Astrocyte of the cerebellum (primary cell): ENCODE measurements at regions not wholly inside any gene's neighbourhood (a gene's known extent, or its start where the extent isn't known, plus 50 kb on each side); places are given as distances from the start of the nearest gene placed in this dataset.

Experiments
- DNase-seq: peaks from one replicate; pipeline ENCODE4 v3.0.0-alpha.2; 2011; ENCODE audit warnings: low read depth
- H3K4me3 ChIP-seq: 2 replicates; pipeline ENCODE4 v1.5.1; 2011; ENCODE audit warnings: mild to moderate bottlenecking, low read depth, low read length, moderate library complexity
- CTCF ChIP-seq: IDR thresholded peaks from 2 replicates; pipeline ENCODE4 v1.5.1; 2012; ENCODE audit warnings: low read length, low read depth, moderate library complexity, mild to moderate bottlenecking; ENCODE audit errors: missing control alignments
- in situ Hi-C: cut with HindIII; loops from 2 replicates; pipeline ENCODE4 v1.10.0; 2017; ENCODE audit warnings: low sequenced_read_pairs

GRCh38 chr1:81160696-81161095 lies 640.0 kb upstream of the ADGRL2 start:
- H3K4me3 ChIP-seq, result no peak overlapping the region
- no peak for TF ChIP-seq CTCF
- in situ Hi-C loops, result no loop called here
- no peak for DNase-seq

GRCh38 chr1:81158592-81158991 lies 642.1 kb upstream of the ADGRL2 start:
- DNase-seq, result no peak

DNA sequence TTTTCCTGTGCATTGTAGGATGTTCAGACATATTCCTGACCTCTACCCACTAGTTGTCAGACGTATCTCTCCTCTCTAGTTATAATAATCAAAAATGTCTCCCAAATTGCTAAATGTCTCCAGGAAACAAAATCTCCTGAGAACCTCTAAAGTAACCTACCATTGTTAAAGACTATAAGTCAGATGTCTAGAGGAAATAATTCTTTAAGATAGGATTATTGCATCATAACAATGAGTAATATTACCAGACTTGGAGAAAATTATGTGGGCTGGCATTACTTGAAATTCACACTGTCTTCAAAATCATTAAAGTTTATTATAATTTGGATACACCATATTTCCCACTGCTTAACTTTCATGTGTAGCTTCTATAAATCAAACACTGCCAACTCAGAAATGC lies 643.0 kb upstream of the ADGRL2 start:
- no peak overlapping the region for H3K4me3 ChIP-seq
- no peak for DNase-seq
- TF ChIP-seq CTCF, result no peak
- in situ Hi-C loops, result no loop called here

More at GRCh38 chr1:81158592-81158991, 642.1 kb upstream of the ADGRL2 start:
- TF ChIP-seq CTCF, result no peak
- H3K4me3 ChIP-seq, result no peak overlapping the region
- in situ Hi-C loops, result no loop called here

DNA sequence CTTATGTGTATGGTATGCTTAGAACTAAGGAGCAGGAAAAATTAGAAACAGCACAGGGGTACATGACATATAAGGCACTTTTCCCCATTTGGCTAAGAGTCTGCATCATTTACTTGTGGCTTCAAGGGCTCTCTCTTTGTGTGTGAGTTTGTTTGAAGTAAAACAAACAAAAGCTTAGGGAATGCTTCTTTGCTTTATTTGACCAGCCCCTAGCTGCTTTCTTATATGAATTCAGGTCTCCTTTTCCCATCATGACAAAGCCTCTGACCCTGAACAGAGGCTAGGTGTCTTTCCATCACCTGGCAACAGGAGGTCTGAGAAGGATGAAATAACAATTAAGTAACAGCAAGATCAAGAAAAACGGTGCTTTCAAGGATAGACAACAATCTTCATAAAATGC lies 643.8 kb upstream of the ADGRL2 start:
- DNase-seq, result no peak
- in situ Hi-C loops, result no loop called here
- TF ChIP-seq CTCF, result no peak
- H3K4me3 ChIP-seq, result no peak overlapping the region

- no peak overlapping the region for H3K4me3 ChIP-seq
- in situ Hi-C loops, result no loop called here
- no peak for TF ChIP-seq CTCF
- DNase-seq, result no peak
These were observed 645.6 kb upstream of the ADGRL2 start for GRCh38 chr1:81155131-81155530.

DNA sequence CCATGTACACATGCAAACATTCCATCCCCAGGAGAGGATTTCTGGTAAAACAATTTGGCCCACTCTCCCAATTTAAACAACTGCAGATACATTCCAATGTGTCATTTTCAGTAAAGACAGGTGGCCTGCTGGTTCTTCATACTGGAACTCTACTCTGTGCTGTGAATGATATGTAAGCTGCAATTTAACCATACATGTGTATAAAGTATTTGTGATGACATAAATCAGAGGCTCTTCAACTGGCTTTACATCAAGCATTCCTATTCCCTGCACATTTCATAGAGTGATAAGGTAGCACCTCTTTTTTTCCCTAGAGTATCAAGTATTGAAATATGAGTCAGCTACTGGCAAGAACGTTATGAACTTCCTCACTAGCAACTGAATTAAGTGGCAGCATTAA lies 649.5 kb upstream of the ADGRL2 start:
- no peak for DNase-seq
- in situ Hi-C loops, result no loop called here

More for the DNA sequence above, 649.5 kb upstream of the ADGRL2 start:
- TF ChIP-seq CTCF, result no peak
- H3K4me3 ChIP-seq, result no peak overlapping the region
